OCI-LY1 (cell line): ENCODE measurements at regions not wholly inside any gene's neighbourhood (a gene's known extent, or its start where the extent isn't known, plus 50 kb on each side); places are given as distances from the start of the nearest gene placed in this dataset.

Source experiments
- H2AFZ ChIP-seq: fragments of 200-600 bp; sonication (generic), shearing (Covaris generic); 2 replicates; pipeline ENCODE4 v1.6.0; 2014; ENCODE audit warnings: antibody characterized with exemption, mild to moderate bottlenecking, low read length
- H3F3A ChIP-seq: fragments of 200-600 bp; sonication (generic), shearing (Covaris generic); 2 replicates; pipeline ENCODE4 v1.6.0; 2014; ENCODE audit warnings: mild to moderate bottlenecking, antibody characterized with exemption, low read length, moderate library complexity; ENCODE audit not compliant: insufficient read depth
- H3K27ac ChIP-seq: fragments of 200-600 bp; sonication (generic); 2 replicates; pipeline ENCODE4 v1.5.1; 2014; ENCODE audit warnings: low read length, mixed run types, mild to moderate bottlenecking, low read depth; ENCODE audit not compliant: poor library complexity, severe bottlenecking
- H3K27me3 ChIP-seq: fragments of 200-600 bp; sonication (generic); 2 replicates; pipeline ENCODE4 v1.6.0; 2014; ENCODE audit warnings: antibody characterized with exemption, mild to moderate bottlenecking, low read length, moderate library complexity; ENCODE audit not compliant: insufficient read depth
- H3K36me3 ChIP-seq: fragments of 200-600 bp; sonication (generic); 2 replicates; pipeline ENCODE4 v1.6.1; 2014; ENCODE audit warnings: mild to moderate bottlenecking, antibody characterized with exemption, low read length, moderate library complexity, mixed read lengths; ENCODE audit not compliant: insufficient read depth
- H3K4me1 ChIP-seq: fragments of 200-600 bp; sonication (generic); 2 replicates; pipeline ENCODE4 v1.5.1; 2014; ENCODE audit warnings: mild to moderate bottlenecking, low read length, moderate library complexity; ENCODE audit not compliant: insufficient read depth, severe bottlenecking
- H3K4me2 ChIP-seq: fragments of 200-600 bp; sonication (generic), shearing (Covaris generic); 2 replicates; pipeline ENCODE4 v1.6.1; 2014; ENCODE audit warnings: low read length
- H3K4me3 ChIP-seq: fragments of 200-600 bp; sonication (generic); 2 replicates; pipeline ENCODE4 v1.5.1; 2014; ENCODE audit warnings: low read length, low read depth, mild to moderate bottlenecking, mixed read lengths; ENCODE audit not compliant: poor library complexity, severe bottlenecking
- H3K79me2 ChIP-seq: fragments of 200-600 bp; shearing (Covaris generic); 2 replicates; pipeline ENCODE4 v1.6.1; 2016; ENCODE audit warnings: mixed run types, low read length, mixed read lengths; ENCODE audit not compliant: insufficient read depth
- H3K9ac ChIP-seq: fragments of 200-600 bp; sonication (generic), shearing (Covaris generic); 2 replicates; pipeline ENCODE4 v1.6.1; 2014; ENCODE audit warnings: mild to moderate bottlenecking, low read length, mixed read lengths
- H3K9me2 ChIP-seq: fragments of 200-600 bp; sonication (generic), shearing (Covaris generic); 2 replicates; pipeline ENCODE4 v1.6.1; 2014; ENCODE audit warnings: low read depth, mild to moderate bottlenecking, low read length, mixed read lengths
- H3K9me3 ChIP-seq: fragments of 200-600 bp; shearing (Covaris generic); 2 replicates; pipeline ENCODE4 v1.6.1; 2014; ENCODE audit warnings: low read length, mixed read lengths
- H4K20me1 ChIP-seq: fragments of 200-600 bp; sonication (generic), shearing (Covaris generic); 2 replicates; pipeline ENCODE4 v1.6.0; 2016; ENCODE audit warnings: mild to moderate bottlenecking, low read length; ENCODE audit not compliant: insufficient read depth
- CTCF ChIP-seq: fragments of 200-600 bp; sonication (generic), shearing (Covaris generic); IDR thresholded peaks from 2 replicates; pipeline ENCODE4 v1.5.1; 2017; ENCODE audit warnings: mild to moderate bottlenecking, antibody characterized with exemption, low read length, moderate library complexity, mixed read lengths
- EZH2 ChIP-seq: fragments of 200-600 bp; sonication (generic), shearing (Covaris generic); IDR thresholded peaks from 2 replicates; pipeline ENCODE4 v1.8.0; 2017; ENCODE audit warnings: borderline replicate concordance, mixed run types, mild to moderate bottlenecking, antibody characterized with exemption, low read length, moderate library complexity, mixed read lengths

- no peaks in the 10 kb centered on the region for H3K27me3 ChIP-seq
- no peak overlapping the region for H3K4me3 ChIP-seq
Observed at GRCh38 chr12:25838007-25838406, 120.5 kb upstream of the RASSF8 start.

GRCh38 chr12:25839470-25839869 is 119.0 kb upstream of the RASSF8 start:
- no peak overlapping the region for H3K27ac ChIP-seq
- no peaks in the 10 kb centered on the region for H3K79me2 ChIP-seq
- H3K9me2 ChIP-seq: no peaks in the 10 kb centered on the region
- H4K20me1 ChIP-seq: no peaks in the 10 kb centered on the region
- H3K4me1 ChIP-seq: no peaks in the 10 kb centered on the region
- no peak overlapping the region for H3K4me3 ChIP-seq
- no peaks in the 10 kb centered on the region for H3K9me3 ChIP-seq
- no peaks in the 10 kb centered on the region for H3F3A ChIP-seq
- no peaks in the 10 kb centered on the region for H3K27me3 ChIP-seq
- H3K9ac ChIP-seq: no peak overlapping the region
- H3K36me3 ChIP-seq: no peaks in the 10 kb centered on the region
- no peak overlapping the region for H2AFZ ChIP-seq
- no peak overlapping the region for H3K4me2 ChIP-seq
- TF ChIP-seq CTCF (no peak), EZH2 (no peak)

More at GRCh38 chr12:25838007-25838406, 120.5 kb upstream of the RASSF8 start:
- Histone ChIP-seq H2AFZ (no peak overlapping the region), H3K9me2 (no peaks in the 10 kb centered on the region), H3K4me1 (no peaks in the 10 kb centered on the region), H3K9ac (no peak overlapping the region), H3K79me2 (no peaks in the 10 kb centered on the region), H3F3A (no peaks in the 10 kb centered on the region), H3K36me3 (no peaks in the 10 kb centered on the region), H3K9me3 (no peaks in the 10 kb centered on the region), H3K27ac (no peak overlapping the region), H3K4me2 (no peak overlapping the region), H4K20me1 (no peaks in the 10 kb centered on the region)
- TF ChIP-seq CTCF (no peak), EZH2 (no peak)

- Histone ChIP-seq H3K4me1 (no peaks in the 10 kb centered on the region), H3K4me2 (no peak overlapping the region), H3K27ac (no peak overlapping the region), H4K20me1 (no peaks in the 10 kb centered on the region), H3F3A (no peaks in the 10 kb centered on the region), H3K4me3 (no peak overlapping the region), H3K27me3 (no peaks in the 10 kb centered on the region), H3K9me2 (no peaks in the 10 kb centered on the region), H3K79me2 (no peaks in the 10 kb centered on the region), H3K9ac (no peak overlapping the region), H2AFZ (no peak overlapping the region), H3K9me3 (no peaks in the 10 kb centered on the region), H3K36me3 (no peaks in the 10 kb centered on the region)
- TF ChIP-seq EZH2 (no peak), CTCF (no peak)
Observed at GRCh38 chr12:25840678-25841465, 117.6 kb upstream of the RASSF8 start.
